SHP77 (cell line): ENCODE measurements at regions not wholly inside any gene's neighbourhood (a gene's known extent, or its start where the extent isn't known, plus 50 kb on each side); places are given as distances from the start of the nearest gene placed in this dataset.
"Not testable (repeated sequence)": the region's sequence is repeated elsewhere in the genome, so short reads cannot be mapped to it uniquely, and the experiment has no call there.

Experiments used
- DNase-seq, 2 experiments: peaks; one replicate each; lab custom pipeline; 2025; lab: John Stamatoyannopoulos, UW

- DNase-seq, result no peak
These were observed 349.8 kb downstream of the IPO8 start for GRCh38 chr12:30345744-30346471.

- no peak for DNase-seq
These were observed 365.1 kb downstream of the IPO8 start for GRCh38 chr12:30330565-30330964.

- DNase-seq, result no peak
These were observed 366.4 kb downstream of the IPO8 start for GRCh38 chr12:30329281-30329680.

GRCh38 chr12:30323008-30323407 is 372.7 kb downstream of the IPO8 start:
- no peak for DNase-seq

GRCh38 chr12:30320561-30320960 is 375.1 kb downstream of the IPO8 start:
- DNase-seq, result no peak

- no peak for DNase-seq
These were observed 381.1 kb downstream of the IPO8 start for GRCh38 chr12:30314506-30315100.

GRCh38 chr12:30308010-30308717 is 387.5 kb downstream of the IPO8 start:
- no peak for DNase-seq

- DNase-seq, result no peak
These were observed 391.1 kb downstream of the IPO8 start for GRCh38 chr12:30304528-30304927.

- no peak for DNase-seq
These were observed 394.4 kb downstream of the IPO8 start for GRCh38 chr12:30301291-30301690.

GRCh38 chr12:30296486-30296885 is 399.2 kb downstream of the IPO8 start:
- no peak for DNase-seq

GRCh38 chr12:30286345-30286926 is 409.2 kb downstream of the IPO8 start:
- DNase-seq, result peak in 1 of 2 experiments; percentile 22

GRCh38 chr12:30278401-30278800 is 417.3 kb downstream of the IPO8 start:
- no peak for DNase-seq

GRCh38 chr12:30272515-30272914 is 423.2 kb downstream of the IPO8 start:
- not testable (repeated sequence) for DNase-seq

GRCh38 chr12:30269496-30269895 is 426.2 kb downstream of the IPO8 start:
- DNase-seq, result no peak

- DNase-seq, result no peak
These were observed 427.6 kb downstream of the IPO8 start for GRCh38 chr12:30268041-30268440.

- no peak for DNase-seq
These were observed 432.2 kb downstream of the IPO8 start for GRCh38 chr12:30263434-30263833.

GRCh38 chr12:30257618-30258017 is 438.1 kb downstream of the IPO8 start:
- DNase-seq, result no peak

GRCh38 chr12:30251546-30251945 is 444.1 kb downstream of the IPO8 start:
- DNase-seq, result no peak

- DNase-seq, result no peak
These were observed 452.2 kb downstream of the IPO8 start for GRCh38 chr12:30243426-30243825.

GRCh38 chr12:30219047-30219446 is 435.3 kb upstream of the TMTC1 start:
- no peak for DNase-seq

- no peak for DNase-seq
These were observed 434.3 kb upstream of the TMTC1 start for GRCh38 chr12:30218073-30218472.

GRCh38 chr12:30213166-30213565 is 429.4 kb upstream of the TMTC1 start:
- DNase-seq, result no peak

GRCh38 chr12:30211743-30212142 is 428.0 kb upstream of the TMTC1 start:
- DNase-seq, result no peak
